MG63 (cell line): ENCODE measurements at regions not wholly inside any gene's neighbourhood (a gene's known extent, or its start where the extent isn't known, plus 50 kb on each side); places are given as distances from the start of the nearest gene placed in this dataset.

Experiments
- DNase-seq: peaks from one replicate; pipeline ENCODE4 v3.0.0-alpha.2; 2020
- H3K27me3 ChIP-seq: fragments of 250-450 bp; sonication (Bioruptor Pico); 2 replicates; pipeline ENCODE4 v1.5.1; 2020; ENCODE audit warnings: mild to moderate bottlenecking, moderate library complexity
- H3K36me3 ChIP-seq: fragments of 250-450 bp; sonication (Bioruptor Pico); 2 replicates; pipeline ENCODE4 v1.5.1; 2020; ENCODE audit warnings: mild to moderate bottlenecking, moderate library complexity
- H3K4me3 ChIP-seq: fragments of 250-450 bp; sonication (Bioruptor Pico); 2 replicates; pipeline ENCODE4 v1.5.1; 2020; ENCODE audit warnings: mild to moderate bottlenecking, moderate library complexity
- H3K9me3 ChIP-seq: fragments of 250-450 bp; sonication (Bioruptor Pico); 2 replicates; pipeline ENCODE4 v1.5.1; 2020; ENCODE audit warnings: mild to moderate bottlenecking, moderate library complexity

DNA sequence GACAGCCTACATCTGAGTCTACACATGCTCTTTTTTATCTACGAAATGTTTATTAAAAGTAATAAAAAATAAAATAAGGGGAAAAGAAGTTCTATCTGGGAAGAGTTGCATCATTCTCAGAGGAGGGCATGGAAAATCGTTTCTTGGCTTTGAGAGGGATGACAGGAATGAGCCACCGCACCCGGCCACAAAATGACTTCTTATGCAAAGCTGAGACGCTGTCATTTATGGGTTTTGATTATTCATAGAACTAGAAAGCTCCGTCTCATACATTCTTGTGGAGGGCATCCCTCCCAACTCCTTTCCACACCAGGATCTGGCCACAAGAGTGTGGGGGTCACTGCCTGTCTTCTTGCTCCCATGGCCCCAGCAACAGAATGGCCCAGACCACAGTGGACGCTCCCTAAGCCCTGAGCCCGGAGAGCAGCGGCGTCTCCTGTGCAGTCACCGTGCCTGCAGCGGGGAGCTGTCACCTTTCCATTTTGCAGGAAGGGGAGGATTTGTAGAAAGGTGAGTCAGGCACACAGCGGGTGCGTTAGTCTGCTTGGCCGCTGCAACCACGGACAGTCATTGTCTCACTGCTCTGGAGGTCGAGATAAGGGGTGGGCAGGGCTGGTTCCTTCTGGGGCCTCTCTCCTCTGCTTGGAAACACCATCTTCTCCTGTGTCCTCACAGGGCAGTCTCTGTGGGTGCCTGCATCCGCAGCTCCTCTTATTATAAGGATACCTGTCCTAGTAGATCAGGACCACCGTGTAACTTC, 1388.7 kb downstream of the BRD1 start:
- H3K27me3 ChIP-seq, result no peaks in the 10 kb centered on the region
- H3K36me3 ChIP-seq, result no peaks in the 10 kb centered on the region
- no peak overlapping the region for H3K4me3 ChIP-seq
- H3K9me3 ChIP-seq, result no peaks in the 10 kb centered on the region
- DNase-seq, result no peak

DNA sequence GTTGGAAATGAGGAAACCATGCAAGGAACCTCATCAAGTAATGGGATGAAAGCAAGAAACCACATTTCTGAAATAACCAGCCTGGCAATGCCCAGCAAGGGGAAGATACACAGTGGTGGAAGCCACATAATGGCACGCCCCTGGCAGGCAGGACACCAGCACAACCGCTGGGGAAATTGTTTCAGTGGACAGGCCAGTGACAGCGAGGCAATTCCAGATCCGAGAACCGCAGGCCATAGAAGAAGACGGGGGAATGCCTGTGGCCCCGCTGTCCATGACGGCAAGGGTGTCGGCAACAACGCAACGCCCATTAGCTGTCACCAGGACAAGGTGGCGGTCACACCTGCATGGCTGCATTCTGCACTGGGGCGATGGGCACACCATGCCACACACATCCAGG, 1389.6 kb downstream of the BRD1 start:
- no peak overlapping the region for H3K4me3 ChIP-seq
- no peaks in the 10 kb centered on the region for H3K36me3 ChIP-seq
- H3K27me3 ChIP-seq, result no peaks in the 10 kb centered on the region
- DNase-seq, result no peak
- H3K9me3 ChIP-seq, result no peaks in the 10 kb centered on the region

DNA sequence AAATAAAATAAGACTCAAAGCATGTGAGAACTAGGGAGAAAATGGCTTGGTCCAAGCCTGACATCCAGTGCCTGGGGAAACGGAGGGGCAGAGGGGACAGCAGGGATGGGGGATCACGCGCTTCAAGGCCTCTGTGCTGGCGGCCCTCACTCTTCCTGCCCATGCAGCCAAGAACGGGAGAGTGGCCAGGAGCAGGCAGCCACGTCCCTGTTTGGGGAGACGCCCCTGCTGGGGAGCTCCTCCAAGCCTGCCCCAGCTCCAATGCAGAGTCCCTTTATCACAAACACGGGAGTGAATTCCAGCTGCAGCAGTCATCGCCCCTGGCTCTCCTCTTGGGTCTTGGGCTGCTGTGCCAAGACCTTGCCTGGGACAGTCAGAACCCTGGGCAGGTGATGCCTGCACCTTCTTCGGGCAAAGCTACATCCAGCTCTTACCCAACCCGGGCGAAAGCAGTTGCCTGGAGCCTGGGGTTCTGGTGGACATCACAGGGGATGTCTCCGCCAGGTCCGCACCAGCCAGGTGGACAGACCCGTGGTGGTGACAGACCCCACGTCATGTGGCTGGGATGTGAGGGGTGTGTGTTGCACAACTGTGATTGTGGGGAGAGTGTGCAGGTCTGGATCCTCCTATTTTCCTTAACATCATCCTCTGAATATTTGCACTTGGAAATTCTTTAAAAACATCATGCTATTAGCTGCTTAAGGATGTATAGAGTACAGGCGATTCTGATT, 1391.3 kb downstream of the BRD1 start:
- Histone ChIP-seq H3K36me3 (no peaks in the 10 kb centered on the region), H3K27me3 (no peaks in the 10 kb centered on the region), H3K4me3 (no peak overlapping the region), H3K9me3 (no peaks in the 10 kb centered on the region)
- DNase-seq, result no peak

DNA sequence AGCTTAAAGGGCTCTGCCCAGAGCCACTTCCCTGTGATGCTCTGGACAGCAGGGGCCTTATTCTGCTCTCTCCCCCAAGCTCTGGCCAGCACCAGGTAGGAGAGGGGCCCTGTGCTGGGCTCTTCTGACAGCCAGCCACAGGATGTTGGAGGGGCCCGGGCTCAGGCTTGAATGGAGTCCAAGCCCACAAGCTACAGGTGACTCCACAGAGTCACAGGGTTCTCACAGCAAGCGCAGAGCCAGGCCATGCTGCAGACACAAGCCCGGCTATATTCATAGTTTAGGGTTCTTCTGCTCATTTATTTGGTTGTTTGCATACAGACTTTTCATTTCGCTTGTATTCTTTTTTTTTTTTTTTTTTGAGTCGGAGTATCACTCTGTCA, 1392.8 kb downstream of the BRD1 start:
- H3K9me3 ChIP-seq, result no peaks in the 10 kb centered on the region

DNA sequence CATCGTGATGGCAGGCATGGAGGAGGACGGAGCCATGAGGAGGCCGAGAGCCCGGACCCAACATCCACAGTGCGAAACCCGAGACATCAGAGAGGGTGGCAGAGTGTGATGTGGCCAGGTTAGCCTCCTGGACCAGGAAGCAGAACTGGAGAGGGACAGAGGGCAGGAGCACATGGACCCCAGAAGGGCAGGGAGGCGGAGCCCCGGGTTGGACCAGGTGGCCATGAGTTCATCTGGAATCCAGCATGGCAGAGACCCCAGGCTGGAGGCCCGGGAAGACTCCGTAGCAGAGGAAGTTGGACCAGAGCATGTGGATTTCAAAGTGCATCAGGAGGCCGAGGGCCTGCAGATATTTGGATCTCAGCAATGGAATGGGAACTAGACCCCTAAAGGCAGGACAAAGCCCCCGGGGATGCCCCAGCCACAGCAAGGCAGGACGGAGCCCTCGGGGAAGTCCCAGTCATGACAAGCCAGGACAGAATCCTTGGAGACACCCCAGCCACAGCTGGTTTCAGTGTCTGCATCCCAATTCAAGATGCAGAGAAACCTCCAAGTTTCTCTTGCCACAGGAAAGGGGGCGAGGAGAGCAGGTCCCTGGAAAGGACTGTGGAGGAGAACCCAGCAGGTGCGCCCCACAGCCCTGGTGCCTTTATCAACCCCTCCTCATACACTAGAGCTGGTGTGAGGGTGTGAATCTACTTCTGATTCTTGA, 1393.4 kb downstream of the BRD1 start:
- no peak overlapping the region for H3K4me3 ChIP-seq
- H3K9me3 ChIP-seq, result no peaks in the 10 kb centered on the region
- no peaks in the 10 kb centered on the region for H3K27me3 ChIP-seq
- DNase-seq, result no peak
- H3K36me3 ChIP-seq, result no peaks in the 10 kb centered on the region

More for the DNA sequence above, 1392.8 kb downstream of the BRD1 start:
- Histone ChIP-seq H3K36me3 (no peaks in the 10 kb centered on the region), H3K4me3 (no peak overlapping the region), H3K27me3 (no peaks in the 10 kb centered on the region)
- DNase-seq, result no peak

DNA sequence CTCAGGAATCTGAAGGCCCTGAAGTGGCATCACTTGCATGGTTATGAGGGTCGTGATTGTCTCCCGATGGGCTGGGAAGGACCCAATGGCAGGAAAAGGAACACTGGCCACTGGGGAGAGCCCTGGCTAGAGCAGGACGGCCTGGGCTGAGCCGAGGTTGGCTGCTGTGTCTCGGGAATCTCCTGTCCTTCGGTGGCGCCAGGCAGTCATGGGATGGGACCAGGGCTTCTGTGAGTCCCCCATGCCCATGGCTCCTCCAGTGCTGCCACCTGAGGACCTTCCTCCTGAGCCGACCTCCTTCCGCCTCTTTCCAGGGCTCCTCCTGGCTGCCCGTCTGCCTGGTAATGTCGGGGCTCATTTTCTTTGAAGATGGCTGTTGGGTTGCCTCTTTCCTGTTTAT, 1394.0 kb downstream of the BRD1 start:
- no peaks in the 10 kb centered on the region for H3K27me3 ChIP-seq
- DNase-seq, result no peak
- H3K4me3 ChIP-seq, result no peak overlapping the region
- H3K9me3 ChIP-seq, result no peaks in the 10 kb centered on the region
- H3K36me3 ChIP-seq, result no peaks in the 10 kb centered on the region

DNA sequence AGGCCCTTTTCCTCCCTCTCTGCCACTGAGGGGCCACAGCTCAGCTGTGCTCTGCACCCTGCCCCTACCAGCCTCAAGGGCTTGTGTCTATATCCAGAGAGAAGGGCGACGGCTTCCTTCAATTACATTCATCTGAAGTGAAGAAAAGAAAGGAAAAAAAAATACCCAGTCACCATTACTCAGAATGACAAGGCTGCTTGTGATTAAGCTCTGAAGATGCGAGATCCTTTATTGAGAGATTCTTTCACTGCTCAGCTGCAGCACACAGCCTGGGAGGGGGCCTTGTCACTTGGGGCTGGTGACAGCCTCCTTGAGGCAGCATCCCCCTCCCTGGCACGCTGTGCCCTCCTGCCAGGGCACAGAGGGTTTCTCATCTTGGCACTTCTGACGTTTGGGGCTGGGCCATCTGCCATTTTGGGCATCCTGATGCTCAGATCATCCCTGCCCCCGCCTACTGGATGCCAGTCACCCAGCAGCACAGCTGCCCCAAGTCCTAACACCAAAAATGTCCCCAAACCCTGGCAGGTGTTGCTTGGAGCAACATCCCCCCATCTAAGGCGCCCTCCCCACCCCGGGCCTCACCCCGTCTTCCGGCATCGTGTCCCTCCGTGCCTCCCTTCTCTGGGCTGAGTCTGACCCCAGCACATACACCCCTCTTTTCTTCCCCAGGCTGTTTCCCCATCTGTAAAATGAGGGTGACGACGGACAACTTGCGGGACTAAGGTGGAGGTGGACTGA, 1394.7 kb downstream of the BRD1 start:
- Histone ChIP-seq H3K9me3 (no peaks in the 10 kb centered on the region), H3K4me3 (no peak overlapping the region), H3K36me3 (no peaks in the 10 kb centered on the region), H3K27me3 (no peaks in the 10 kb centered on the region)
- DNase-seq, result no peak

DNA sequence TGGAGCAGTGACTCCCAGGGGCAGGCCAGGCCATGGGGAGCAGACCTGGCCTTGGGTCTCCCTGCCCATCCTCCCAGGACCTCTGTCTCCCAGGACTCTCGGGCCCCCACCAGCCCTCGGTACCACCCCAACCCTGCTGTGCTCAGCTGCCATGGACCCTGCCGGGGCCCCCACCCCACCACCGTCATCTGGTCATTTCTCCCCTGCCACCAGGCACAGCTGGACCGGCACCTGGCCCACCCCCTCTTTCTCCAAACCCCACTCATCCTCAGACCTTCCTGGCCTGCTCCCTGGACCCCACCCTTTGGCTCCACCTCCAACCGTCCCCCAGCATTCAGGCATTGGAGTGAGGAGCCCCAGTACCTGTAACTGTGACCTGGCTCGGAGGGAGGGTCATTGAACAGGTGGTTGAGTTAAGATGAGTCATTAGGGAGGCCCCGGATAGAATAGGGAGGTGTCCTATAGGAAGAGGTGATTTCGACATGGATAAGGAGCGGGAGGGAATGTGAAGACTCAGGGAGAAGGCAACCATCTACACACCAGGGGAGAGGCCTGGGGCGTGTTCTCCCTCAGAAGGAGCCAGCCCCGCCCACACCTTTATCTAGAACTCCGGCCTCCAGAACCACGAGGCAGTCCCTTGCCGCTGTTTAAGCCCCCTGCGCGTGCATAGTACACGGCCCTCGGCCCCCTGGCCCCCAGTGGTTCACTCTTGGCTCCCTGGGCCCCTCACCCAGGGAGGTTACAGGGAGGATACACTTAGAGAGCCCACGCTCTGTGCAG, 1395.9 kb downstream of the BRD1 start:
- no peaks in the 10 kb centered on the region for H3K27me3 ChIP-seq
- no peaks in the 10 kb centered on the region for H3K36me3 ChIP-seq
- DNase-seq, result no peak
- no peaks in the 10 kb centered on the region for H3K9me3 ChIP-seq
- H3K4me3 ChIP-seq, result no peak overlapping the region

DNA sequence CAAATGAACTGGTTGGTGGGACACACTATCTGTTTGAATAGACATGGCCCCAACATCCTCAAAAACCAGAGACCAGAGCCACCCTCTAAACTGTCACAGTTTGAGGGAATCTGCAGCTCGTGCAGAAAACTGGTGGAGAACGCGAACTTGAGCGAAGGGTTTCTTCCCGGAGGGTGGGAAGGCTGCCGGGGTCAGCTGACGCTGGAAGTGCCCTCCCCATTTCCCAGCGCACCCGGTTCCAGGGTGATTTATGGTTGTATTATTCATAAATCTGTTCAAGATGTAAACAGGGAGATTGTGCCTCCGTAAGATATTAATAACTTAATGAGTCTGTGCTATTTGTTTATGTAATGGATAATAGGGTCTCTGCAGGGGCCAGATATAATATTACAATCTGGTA, 1396.7 kb downstream of the BRD1 start:
- no peaks in the 10 kb centered on the region for H3K27me3 ChIP-seq
- DNase-seq, result no peak
- H3K9me3 ChIP-seq, result no peaks in the 10 kb centered on the region
- H3K4me3 ChIP-seq, result no peak overlapping the region
- H3K36me3 ChIP-seq, result no peaks in the 10 kb centered on the region

DNA sequence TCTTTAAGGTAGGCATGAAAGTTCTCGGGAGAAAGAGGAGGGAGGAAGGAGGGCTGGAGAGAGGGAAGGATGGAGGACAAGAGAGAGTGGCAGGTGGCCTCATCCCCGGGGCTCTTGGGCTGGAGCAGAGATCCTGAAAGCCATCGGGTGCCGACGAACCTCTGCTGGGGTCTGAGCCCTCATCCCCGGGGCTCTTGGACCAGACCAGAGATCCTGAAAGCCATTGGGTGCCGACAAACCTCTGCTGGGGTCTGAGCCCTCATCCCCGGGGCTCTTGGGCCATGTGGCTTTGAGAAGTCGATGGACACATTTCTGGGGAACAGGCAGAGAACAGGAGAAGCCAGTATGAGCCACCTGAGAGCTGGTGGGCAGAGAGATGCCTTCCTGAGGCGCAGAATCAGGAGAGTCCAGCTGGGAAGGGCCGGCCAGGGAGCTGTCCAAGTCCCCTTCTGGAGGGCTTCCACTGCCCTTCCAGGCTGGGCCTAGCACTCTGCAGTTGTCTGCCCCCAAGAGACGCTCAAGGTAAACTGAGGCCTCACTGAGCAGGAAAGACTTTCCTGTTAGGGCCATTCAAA, 1398.1 kb downstream of the BRD1 start:
- no peaks in the 10 kb centered on the region for H3K36me3 ChIP-seq
- H3K9me3 ChIP-seq, result no peaks in the 10 kb centered on the region
- DNase-seq, result no peak
- H3K27me3 ChIP-seq, result no peaks in the 10 kb centered on the region
- H3K4me3 ChIP-seq, result no peak overlapping the region

DNA sequence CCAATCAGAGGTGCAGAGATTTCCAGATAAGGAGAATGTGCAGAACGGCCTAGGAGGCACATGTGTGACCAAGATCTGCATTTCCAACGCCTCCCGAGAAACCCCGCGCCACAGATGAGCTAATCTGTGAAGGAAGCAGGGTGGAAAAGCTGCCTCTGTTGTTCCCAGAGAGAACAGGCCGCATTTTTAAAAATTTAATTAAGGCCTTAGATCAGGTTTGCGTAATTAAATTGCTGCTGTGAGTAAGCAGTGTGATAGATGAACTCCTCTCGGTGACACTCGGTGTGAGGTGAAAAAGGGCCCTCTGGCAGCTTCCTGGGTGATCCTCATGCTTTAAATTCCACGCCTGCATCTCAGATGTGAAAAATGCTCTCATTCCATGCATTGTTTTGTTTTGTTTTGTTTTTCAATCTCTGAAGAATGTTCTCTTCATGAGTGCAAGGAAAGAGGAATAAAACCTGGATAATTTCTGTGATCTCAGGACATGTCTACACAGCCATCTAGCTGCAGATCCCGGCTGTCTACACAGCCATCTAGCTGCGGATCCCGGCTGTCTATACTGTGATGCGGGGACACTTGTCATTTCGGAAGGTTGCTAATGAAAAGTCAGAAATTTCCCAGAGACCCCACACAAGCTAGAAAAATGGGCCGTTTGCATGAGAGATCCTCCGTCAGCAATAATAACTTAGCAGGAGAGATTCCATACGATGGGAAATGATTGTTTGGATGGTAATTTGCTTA, 1398.9 kb downstream of the BRD1 start:
- Histone ChIP-seq H3K27me3 (no peaks in the 10 kb centered on the region), H3K36me3 (no peaks in the 10 kb centered on the region), H3K9me3 (no peaks in the 10 kb centered on the region), H3K4me3 (no peak overlapping the region)
- no peak for DNase-seq

DNA sequence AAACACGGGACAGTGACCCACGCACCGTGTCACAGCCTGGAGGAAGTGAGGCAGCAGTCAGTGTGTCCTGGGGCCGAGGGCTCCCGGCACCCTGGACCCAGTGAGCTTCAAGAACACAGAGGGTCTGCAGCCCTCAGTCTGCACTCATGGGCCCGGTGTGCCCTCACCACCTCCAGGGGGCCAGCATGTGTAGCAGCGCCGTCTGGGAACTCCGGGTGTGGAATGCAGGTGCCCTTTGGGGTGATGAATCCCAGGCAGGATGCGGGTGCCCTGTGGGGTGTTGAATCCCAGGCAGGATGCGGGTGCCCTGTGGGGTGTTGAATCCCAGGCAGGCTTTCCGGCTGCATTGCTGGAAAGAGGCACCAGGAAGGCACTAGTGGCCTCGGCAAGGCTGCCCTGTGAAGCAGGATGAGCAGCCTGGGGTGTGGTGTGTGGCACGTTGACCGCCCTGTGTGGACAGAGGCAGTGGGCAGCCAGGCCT, 1399.9 kb downstream of the BRD1 start:
- Histone ChIP-seq H3K27me3 (no peaks in the 10 kb centered on the region), H3K4me3 (no peak overlapping the region), H3K36me3 (no peaks in the 10 kb centered on the region), H3K9me3 (no peaks in the 10 kb centered on the region)
- no peak for DNase-seq

DNA sequence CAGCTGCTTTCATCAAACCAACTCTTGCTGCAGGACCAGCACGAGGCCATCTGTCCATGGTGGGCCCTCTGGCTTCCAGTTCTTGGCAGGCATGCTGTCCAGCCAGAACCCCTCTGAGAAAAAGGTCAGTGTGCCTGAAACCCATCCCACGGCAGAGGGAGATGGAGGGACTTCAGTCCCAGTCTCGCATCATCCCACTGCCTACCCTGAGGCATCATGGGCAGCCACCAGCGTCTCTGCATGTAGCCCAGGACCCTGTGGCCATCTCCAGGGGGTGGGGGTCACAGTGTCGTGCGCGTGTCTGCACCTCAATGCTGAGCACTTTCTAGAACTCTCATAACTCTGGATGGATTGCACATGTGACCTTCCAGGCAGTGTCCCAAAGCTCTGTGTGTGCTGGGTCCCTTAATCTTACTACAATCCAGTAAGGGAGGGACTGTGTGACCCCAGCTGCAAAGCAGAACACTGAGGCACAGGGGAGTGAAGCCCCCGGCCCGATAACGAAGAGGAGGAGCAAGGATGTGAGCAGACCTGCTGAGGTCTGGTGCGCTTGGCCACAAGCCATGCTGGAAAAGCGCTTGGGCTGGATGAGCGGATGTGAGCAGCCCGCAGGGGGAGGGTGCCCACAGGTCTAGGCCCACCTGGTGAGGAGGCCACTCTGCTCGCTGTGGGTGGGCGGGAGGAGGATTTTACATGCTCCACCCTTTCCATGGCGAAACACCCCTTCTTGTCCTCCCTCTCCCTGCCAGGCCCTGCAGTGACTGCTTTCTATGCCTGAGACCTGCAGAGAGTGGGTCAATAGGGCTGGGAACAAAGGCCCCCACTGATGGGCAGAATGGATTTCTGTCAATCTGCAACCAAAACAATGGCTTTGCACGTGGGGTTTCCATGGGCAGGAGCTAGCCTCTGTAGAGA, 1401.0 kb downstream of the BRD1 start:
- Histone ChIP-seq H3K36me3 (no peaks in the 10 kb centered on the region), H3K27me3 (no peaks in the 10 kb centered on the region), H3K4me3 (no peak overlapping the region), H3K9me3 (no peaks in the 10 kb centered on the region)
- no peak for DNase-seq

DNA sequence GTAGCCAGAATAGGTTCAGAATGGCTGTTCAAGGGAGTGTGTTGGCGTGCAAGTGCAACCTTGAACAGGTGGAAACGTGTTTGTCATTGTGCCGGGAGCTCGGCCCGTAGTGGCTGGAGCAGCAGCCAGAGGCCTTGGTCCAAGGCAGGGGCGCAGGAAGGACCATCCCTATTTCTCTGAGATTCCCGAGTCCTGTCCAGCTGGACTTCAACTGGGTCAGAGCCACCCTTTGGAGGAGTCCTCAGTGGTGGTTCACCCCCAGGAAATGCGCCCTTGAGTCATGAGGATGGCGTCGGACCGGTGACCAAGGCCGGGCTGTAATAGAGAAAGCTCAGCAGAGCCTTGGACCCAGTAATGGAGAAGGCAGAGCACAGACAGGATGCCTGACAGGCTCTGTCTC, 1402.0 kb downstream of the BRD1 start:
- H3K36me3 ChIP-seq, result no peaks in the 10 kb centered on the region
- no peaks in the 10 kb centered on the region for H3K27me3 ChIP-seq
- no peak for DNase-seq
- no peaks in the 10 kb centered on the region for H3K9me3 ChIP-seq
- no peak overlapping the region for H3K4me3 ChIP-seq
